ENCODE measurements at regions not wholly inside any gene's neighbourhood (a gene's known extent, or its start where the extent isn't known, plus 50 kb on each side); places are given as distances from the start of the nearest gene placed in this dataset.

- ChIA-PET CTCF (no interaction called here), POLR2A (no interaction called here)
- no peaks in the 10 kb centered on the region for H3K36me3 ChIP-seq (ENCODE audit: control insufficient read depth, insufficient read depth, low read length)
- DNase-seq (ENCODE audit: low read depth) = no peak
- no peak for TF ChIP-seq CTCF (IDR thresholded peaks at IDR 0.05; ENCODE audit: insufficient read depth, low read depth, low read length)
- no peak overlapping the region for H3K4me3 ChIP-seq (ENCODE audit: low read depth, low read length)
- H3K27me3 ChIP-seq (ENCODE audit: control insufficient read depth, insufficient read depth, low read length) = no peaks in the 10 kb centered on the region
These were observed 168.2 kb upstream of the RARB start for GRCh38 chr3:25259871-25260270.

- ChIA-PET CTCF (no interaction called here), POLR2A (no interaction called here)
- no peaks in the 10 kb centered on the region for H3K36me3 ChIP-seq (ENCODE audit: control insufficient read depth, insufficient read depth, low read length)
- TF ChIP-seq CTCF (IDR thresholded peaks at IDR 0.05; ENCODE audit: insufficient read depth, low read depth, low read length) = no peak
- H3K4me3 ChIP-seq (ENCODE audit: low read depth, low read length) = no peak overlapping the region
- no peaks in the 10 kb centered on the region for H3K27me3 ChIP-seq (ENCODE audit: control insufficient read depth, insufficient read depth, low read length)
- DNase-seq (ENCODE audit: low read depth) = no peak
These were observed 165.7 kb upstream of the RARB start for GRCh38 chr3:25262322-25262721.

GRCh38 chr3:25265284-25265683 lies 162.8 kb upstream of the RARB start:
- no peak overlapping the region for H3K4me3 ChIP-seq (ENCODE audit: low read depth, low read length)
- no peak for TF ChIP-seq CTCF (IDR thresholded peaks at IDR 0.05; ENCODE audit: insufficient read depth, low read depth, low read length)
- H3K27me3 ChIP-seq (ENCODE audit: control insufficient read depth, insufficient read depth, low read length) = no peaks in the 10 kb centered on the region
- H3K36me3 ChIP-seq (ENCODE audit: control insufficient read depth, insufficient read depth, low read length) = no peaks in the 10 kb centered on the region
- ChIA-PET CTCF (no interaction called here), POLR2A (no interaction called here)
- DNase-seq (ENCODE audit: low read depth) = no peak

GRCh38 chr3:25266677-25267076 lies 161.4 kb upstream of the RARB start:
- no peak for DNase-seq (ENCODE audit: low read depth)
- TF ChIP-seq CTCF (IDR thresholded peaks at IDR 0.05; ENCODE audit: insufficient read depth, low read depth, low read length) = no peak
- ChIA-PET POLR2A (no interaction called here), CTCF (no interaction called here)
- Histone ChIP-seq H3K4me3 (ENCODE audit: low read depth, low read length) (no peak overlapping the region), H3K27me3 (ENCODE audit: control insufficient read depth, insufficient read depth, low read length) (no peaks in the 10 kb centered on the region), H3K36me3 (ENCODE audit: control insufficient read depth, insufficient read depth, low read length) (no peaks in the 10 kb centered on the region)

GRCh38 chr3:25272090-25272489 lies 156.0 kb upstream of the RARB start:
- DNase-seq (ENCODE audit: low read depth) = no peak
- Histone ChIP-seq H3K27me3 (ENCODE audit: control insufficient read depth, insufficient read depth, low read length) (no peaks in the 10 kb centered on the region), H3K36me3 (ENCODE audit: control insufficient read depth, insufficient read depth, low read length) (no peaks in the 10 kb centered on the region), H3K4me3 (ENCODE audit: low read depth, low read length) (no peak overlapping the region)
- no peak for TF ChIP-seq CTCF (IDR thresholded peaks at IDR 0.05; ENCODE audit: insufficient read depth, low read depth, low read length)
- ChIA-PET POLR2A (no interaction called here), CTCF (interaction anchor here (1.5 kb wide), 1 partner anchor 17 kb away, joined by 3 read pairs; no protein-coding TSS in a partner anchor)
